Kidney (tissue), 13 donors: ENCODE measurements at regions not wholly inside any gene's neighbourhood (a gene's known extent, or its start where the extent isn't known, plus 50 kb on each side); places are given as distances from the start of the nearest gene placed in this dataset.
"Not testable (repeated sequence)": the region's sequence is repeated elsewhere in the genome, so short reads cannot be mapped to it uniquely, and the experiment has no call there.

ENCODE experiments used
- DNase-seq, 5 donors: peaks; one replicate each; pipeline ENCODE4 v3.0.0-alpha.2; 2013 to 2020
- FAIRE-seq: peaks from 2 replicates; lab custom pipeline; 2012; peaks lifted over from hg19 to GRCh38; lab: Jason Lieb, UNC
- H3K27ac ChIP-seq, 2 donors: one replicate each; pipeline ENCODE4 v1.7.0; 2013; ENCODE audit warnings: low read depth in 2 of 2, low read length in 2 of 2, inconsistent platforms in 1 of 2
- H3K27me3 ChIP-seq: one replicate; pipeline ENCODE4 v1.7.1; 2013; ENCODE audit warnings: low read length, inconsistent platforms; ENCODE audit not compliant: control insufficient read depth, insufficient read depth
- H3K36me3 ChIP-seq, 3 donors: one replicate each; pipeline versions ENCODE4 v1.7.0 to v1.7.1; 2013; ENCODE audit warnings: low read length in 3 of 3, control low read depth in 1 of 3, inconsistent platforms in 1 of 3; ENCODE audit not compliant: insufficient read depth in 3 of 3, control insufficient read depth in 2 of 3
- H3K4me1 ChIP-seq, 3 donors: one replicate each; pipeline versions ENCODE4 v1.7.0 to v1.7.1; 2013; ENCODE audit warnings: low read length in 3 of 3, inconsistent platforms in 1 of 3, low read depth in 1 of 3; ENCODE audit not compliant: control insufficient read depth in 2 of 3, insufficient read depth in 2 of 3
- H3K4me3 ChIP-seq, 3 donors: one replicate each; pipeline versions ENCODE4 v1.7.0 to v1.8.1; 2013; ENCODE audit warnings: low read length in 3 of 3, control low read depth in 1 of 3, inconsistent platforms in 1 of 3
- H3K9ac ChIP-seq, 3 donors: one replicate each; pipeline versions ENCODE4 v1.7.0 to v1.7.1; 2013; ENCODE audit warnings: low read length in 3 of 3, control low read depth in 1 of 3, inconsistent platforms in 1 of 3
- H3K9me3 ChIP-seq, 3 donors: one replicate each; pipeline versions ENCODE4 v1.7.0 to v1.7.1; 2013; ENCODE audit warnings: low read length in 3 of 3, control low read depth in 1 of 3, inconsistent platforms in 1 of 3; ENCODE audit not compliant: control insufficient read depth in 2 of 3, insufficient read depth in 1 of 3
- intact Hi-C: fragments of 100-400 bp; cut with DNase I; formaldehyde crosslinking; loops from one replicate; pipeline ENCODE4 v1.11.1; 2022
- TF ChIP-seq, protein P1 (sequence below): IDR thresholded peaks from 3 replicates; pipeline ENCODE4 v1.5.1; 2012; ENCODE audit warnings: mild to moderate bottlenecking, moderate library complexity, borderline replicate concordance; ENCODE audit not compliant: insufficient read depth; ENCODE audit errors: extremely low read depth
- donor health status: control.
- donor health status: control.
- donor health status: control.
- donor health status: control.
- donor health status: control.
- donor health status: DM: yes; HTN: yes; CAD: no.
- donor health status: Normal renal cell carcinoma (clear cell type).

GRCh38 chr4:156374894-156375293 lies 421.2 kb upstream of the CTSO start:
- FAIRE-seq (no peak), DNase-seq (no peak)
- Histone ChIP-seq H3K36me3 (no peaks in the 10 kb centered on the region), H3K27me3 (no peaks in the 10 kb centered on the region), H3K9me3 (no peaks in the 10 kb centered on the region), H3K4me1 (no peaks in the 10 kb centered on the region), H3K4me3 (no peak overlapping the region), H3K9ac (no peak overlapping the region), H3K27ac (no peak overlapping the region)
- TF ChIP-seq, protein P1, sequence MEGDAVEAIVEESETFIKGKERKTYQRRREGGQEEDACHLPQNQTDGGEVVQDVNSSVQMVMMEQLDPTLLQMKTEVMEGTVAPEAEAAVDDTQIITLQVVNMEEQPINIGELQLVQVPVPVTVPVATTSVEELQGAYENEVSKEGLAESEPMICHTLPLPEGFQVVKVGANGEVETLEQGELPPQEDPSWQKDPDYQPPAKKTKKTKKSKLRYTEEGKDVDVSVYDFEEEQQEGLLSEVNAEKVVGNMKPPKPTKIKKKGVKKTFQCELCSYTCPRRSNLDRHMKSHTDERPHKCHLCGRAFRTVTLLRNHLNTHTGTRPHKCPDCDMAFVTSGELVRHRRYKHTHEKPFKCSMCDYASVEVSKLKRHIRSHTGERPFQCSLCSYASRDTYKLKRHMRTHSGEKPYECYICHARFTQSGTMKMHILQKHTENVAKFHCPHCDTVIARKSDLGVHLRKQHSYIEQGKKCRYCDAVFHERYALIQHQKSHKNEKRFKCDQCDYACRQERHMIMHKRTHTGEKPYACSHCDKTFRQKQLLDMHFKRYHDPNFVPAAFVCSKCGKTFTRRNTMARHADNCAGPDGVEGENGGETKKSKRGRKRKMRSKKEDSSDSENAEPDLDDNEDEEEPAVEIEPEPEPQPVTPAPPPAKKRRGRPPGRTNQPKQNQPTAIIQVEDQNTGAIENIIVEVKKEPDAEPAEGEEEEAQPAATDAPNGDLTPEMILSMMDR = no peak
- intact Hi-C loops = no loop called here

GRCh38 chr4:156374069-156374468 lies 420.4 kb upstream of the CTSO start:
- H3K9ac ChIP-seq = no peak overlapping the region
- FAIRE-seq (no peak), DNase-seq (peak in 3 of 5 donors; percentile 12 to 34 (median 21))
- intact Hi-C loops = no loop called here
- TF ChIP-seq, protein P1 = no peak
- H3K36me3 ChIP-seq = no peaks in the 10 kb centered on the region
- H3K4me3 ChIP-seq = no peak overlapping the region
- no peaks in the 10 kb centered on the region for H3K9me3 ChIP-seq
- no peaks in the 10 kb centered on the region for H3K27me3 ChIP-seq
- H3K27ac ChIP-seq = no peak overlapping the region
- no peaks in the 10 kb centered on the region for H3K4me1 ChIP-seq

DNA sequence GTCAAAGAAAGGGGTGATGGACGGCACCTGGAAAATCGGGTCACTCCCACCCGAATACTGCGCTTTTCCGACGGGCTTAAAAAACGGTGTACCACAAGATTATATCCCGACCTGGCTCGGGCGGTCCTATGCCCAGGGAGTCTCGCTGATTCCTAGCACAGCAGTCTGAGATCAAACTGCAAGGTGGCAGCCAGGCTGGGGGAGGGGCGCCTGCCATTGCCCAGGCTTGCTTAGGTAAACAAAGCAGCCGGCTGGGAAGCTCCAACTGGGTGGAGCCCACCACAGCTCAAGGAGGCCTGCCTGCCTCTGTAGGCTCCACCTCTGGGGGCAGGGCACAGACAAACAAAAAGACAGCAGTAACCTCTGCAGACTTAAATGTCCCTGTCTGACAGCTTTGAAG lies 413.8 kb upstream of the CTSO start:
- H3K9me3 ChIP-seq, H3K36me3 ChIP-seq, intact Hi-C loops, H3K9ac ChIP-seq, H3K27ac ChIP-seq, H3K4me3 ChIP-seq, H3K4me1 ChIP-seq, DNase-seq, FAIRE-seq, H3K27me3 ChIP-seq: not testable (repeated sequence)

GRCh38 chr4:156362581-156362980 lies 408.9 kb upstream of the CTSO start:
- Histone ChIP-seq H3K4me1 (no peaks in the 10 kb centered on the region), H3K9ac (no peak overlapping the region), H3K27me3 (no peaks in the 10 kb centered on the region), H3K36me3 (no peaks in the 10 kb centered on the region), H3K27ac (no peak overlapping the region), H3K4me3 (no peak overlapping the region), H3K9me3 (no peaks in the 10 kb centered on the region)
- intact Hi-C loops = no loop called here
- DNase-seq (no peak), FAIRE-seq (no peak)
- TF ChIP-seq, protein P1 = no peak
